ENCODE measurements at regions not wholly inside any gene's neighbourhood (a gene's known extent, or its start where the extent isn't known, plus 50 kb on each side); places are given as distances from the start of the nearest gene placed in this dataset.

DNA sequence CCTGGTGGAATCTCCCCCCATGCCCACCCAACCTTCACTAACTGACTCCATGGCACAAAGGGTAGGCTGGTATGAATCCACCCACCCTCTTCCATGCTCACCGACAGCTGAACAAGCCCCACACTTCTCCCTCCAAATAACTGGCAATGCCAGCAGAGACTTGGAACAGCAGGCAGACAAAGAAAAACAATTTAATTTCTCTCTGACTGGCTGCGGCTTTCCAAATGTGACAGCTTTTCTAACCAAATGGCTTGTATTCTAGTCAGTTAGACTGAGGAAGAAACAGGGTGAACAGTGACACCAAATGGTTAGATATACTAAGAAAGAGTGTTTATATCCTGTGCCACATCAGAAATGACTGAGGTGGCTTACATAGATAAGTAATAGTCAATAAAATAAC, 199.3 kb upstream of the ADAMTS3 start:
- H3K4ac ChIP-seq (ENCODE audit: low read depth, low read length) = no peak overlapping the region
- no peak overlapping the region for H2BK20ac ChIP-seq (ENCODE audit: low read depth, low read length, poor library complexity, severe bottlenecking)
- no peak overlapping the region for H2BK120ac ChIP-seq (ENCODE audit: low read depth, low read length, poor library complexity, severe bottlenecking)
- H4K20me1 ChIP-seq (ENCODE audit: control insufficient read depth, insufficient read depth, insufficient read length) = no peaks in the 10 kb centered on the region
- H3K9ac ChIP-seq (ENCODE audit: extremely low read depth, insufficient read length, low read length) = no peak overlapping the region
- no peaks in the 10 kb centered on the region for H3K4me1 ChIP-seq (ENCODE audit: insufficient read depth, low read length)
- no peak overlapping the region for H4K8ac ChIP-seq (replicated peaks; ENCODE audit: insufficient read length, low read depth, low read length)
- H3K4me2 ChIP-seq (ENCODE audit: insufficient read depth, insufficient read length, low read length) = no peak overlapping the region
- no peak overlapping the region for H3T11ph ChIP-seq (ENCODE audit: low read length)
- H3K9me3 ChIP-seq (ENCODE audit: control insufficient read depth, low read depth, low read length) = no peaks in the 10 kb centered on the region
- no peak overlapping the region for H3K56ac ChIP-seq (ENCODE audit: insufficient read length, low read depth, low read length)
- no peak overlapping the region for H2AK5ac ChIP-seq (ENCODE audit: insufficient read length, low read length)
- no peaks in the 10 kb centered on the region for H3K79me2 ChIP-seq (ENCODE audit: insufficient read depth, low read length)
- no peaks in the 10 kb centered on the region for H3K36me3 Mint-ChIP-seq (ENCODE audit: insufficient read depth in 1 of 3, low read depth in 3 of 3)
- 0 out of 7 replicates have a peak overlapping the region, but pooled peaks of 1 of the 3 experiments have one; percentile 16 for H3K27ac Mint-ChIP-seq
- H2BK5ac ChIP-seq (ENCODE audit: insufficient read length, low read length) = no peak overlapping the region
- peaks cover 4% of the 10 kb centered on the region in 2 experiments; a peak in 3 of 4 replicates for H3K4me1 Mint-ChIP-seq
- peaks cover 0 to 5% of the 10 kb centered on the region in 2 experiments; a peak in 2 of 5 replicates for H3K9me3 Mint-ChIP-seq
- TF ChIP-seq, protein P1, sequence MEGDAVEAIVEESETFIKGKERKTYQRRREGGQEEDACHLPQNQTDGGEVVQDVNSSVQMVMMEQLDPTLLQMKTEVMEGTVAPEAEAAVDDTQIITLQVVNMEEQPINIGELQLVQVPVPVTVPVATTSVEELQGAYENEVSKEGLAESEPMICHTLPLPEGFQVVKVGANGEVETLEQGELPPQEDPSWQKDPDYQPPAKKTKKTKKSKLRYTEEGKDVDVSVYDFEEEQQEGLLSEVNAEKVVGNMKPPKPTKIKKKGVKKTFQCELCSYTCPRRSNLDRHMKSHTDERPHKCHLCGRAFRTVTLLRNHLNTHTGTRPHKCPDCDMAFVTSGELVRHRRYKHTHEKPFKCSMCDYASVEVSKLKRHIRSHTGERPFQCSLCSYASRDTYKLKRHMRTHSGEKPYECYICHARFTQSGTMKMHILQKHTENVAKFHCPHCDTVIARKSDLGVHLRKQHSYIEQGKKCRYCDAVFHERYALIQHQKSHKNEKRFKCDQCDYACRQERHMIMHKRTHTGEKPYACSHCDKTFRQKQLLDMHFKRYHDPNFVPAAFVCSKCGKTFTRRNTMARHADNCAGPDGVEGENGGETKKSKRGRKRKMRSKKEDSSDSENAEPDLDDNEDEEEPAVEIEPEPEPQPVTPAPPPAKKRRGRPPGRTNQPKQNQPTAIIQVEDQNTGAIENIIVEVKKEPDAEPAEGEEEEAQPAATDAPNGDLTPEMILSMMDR (conservative IDR thresholded peaks at IDR 0.05) = no peak
- H3K4me3 Mint-ChIP-seq = no peak overlapping the region
- H3K23ac ChIP-seq (ENCODE audit: insufficient read length, low read depth, low read length) = no peak overlapping the region
- H2BK12ac ChIP-seq (ENCODE audit: insufficient read length, low read depth, low read length) = no peak overlapping the region
- H3K27me3 Mint-ChIP-seq (ENCODE audit: low read depth) = no peaks in the 10 kb centered on the region
- H3K27ac ChIP-seq (ENCODE audit: insufficient read length, low read depth, low read length) = no peak overlapping the region
- H2AFZ ChIP-seq (ENCODE audit: low read length) = no peak overlapping the region
- H3K18ac ChIP-seq (ENCODE audit: insufficient read length, low read depth, low read length) = no peak overlapping the region
- DNase-seq = no peak
- H4K5ac ChIP-seq (ENCODE audit: insufficient read length, low read depth, low read length) = no peak overlapping the region
- no peaks in the 10 kb centered on the region for H3K23me2 ChIP-seq (ENCODE audit: insufficient read length, low read depth, low read length, poor library complexity, severe bottlenecking)
- H3K14ac ChIP-seq (ENCODE audit: insufficient read depth, low read length) = no peak overlapping the region
- no peaks in the 10 kb centered on the region for H3K27me3 ChIP-seq (ENCODE audit: insufficient read depth, low read length)
- peak overlapping the region; percentile 80; the same call in 1 of the 2 replicates for H2BK15ac ChIP-seq (ENCODE audit: low read depth, low read length)
- no peak overlapping the region for H4K91ac ChIP-seq (ENCODE audit: insufficient read length, low read depth, low read length)
- no CpG with 5 or more reads among the region's 2 CpGs for WGBS (ENCODE audit: extremely low coverage, insufficient read length, low lambda C conversion rate)
- H3K79me1 ChIP-seq (ENCODE audit: insufficient read depth, low read depth, low read length, poor library complexity, severe bottlenecking) = no peaks in the 10 kb centered on the region

All from H9 (cell line).